ENCODE measurements at regions not wholly inside any gene's neighbourhood (a gene's known extent, or its start where the extent isn't known, plus 50 kb on each side); places are given as distances from the start of the nearest gene placed in this dataset.

DNA sequence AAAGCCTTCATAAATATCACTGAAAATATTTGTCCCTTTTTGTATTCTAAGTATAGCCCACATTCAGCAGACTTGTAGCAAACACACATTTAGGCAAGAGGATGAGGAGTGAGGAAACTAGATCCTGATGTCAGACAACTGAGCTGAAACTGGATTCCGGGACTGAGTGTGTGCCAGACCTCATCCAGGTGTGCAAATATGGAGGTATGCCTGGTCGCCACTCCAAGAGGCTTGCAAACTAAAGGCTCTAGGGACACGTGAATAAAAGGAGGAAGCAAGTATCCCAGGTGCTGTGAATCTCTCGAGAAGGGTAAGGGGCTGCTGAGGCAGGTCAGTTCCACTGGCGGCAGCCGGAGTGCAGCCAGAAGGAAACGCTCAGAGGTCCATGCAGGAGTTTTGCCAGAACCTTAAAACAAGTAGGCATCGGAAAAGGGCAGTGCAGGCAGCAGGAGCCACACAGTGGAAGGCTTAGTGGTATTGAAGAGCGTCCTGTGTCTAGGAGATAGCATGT, 77.4 kb upstream of the ALDH1B1 start:
- TF ChIP-seq CTCF (IDR thresholded peaks at IDR 0.05; ENCODE audit: control insufficient read depth, extremely low read depth, insufficient read depth) = no peak
- H3K4me3 ChIP-seq (ENCODE audit: low read depth, low read length) = no peak overlapping the region
- peak; percentile 59 for DNase-seq (ENCODE audit: low read depth)

DNA sequence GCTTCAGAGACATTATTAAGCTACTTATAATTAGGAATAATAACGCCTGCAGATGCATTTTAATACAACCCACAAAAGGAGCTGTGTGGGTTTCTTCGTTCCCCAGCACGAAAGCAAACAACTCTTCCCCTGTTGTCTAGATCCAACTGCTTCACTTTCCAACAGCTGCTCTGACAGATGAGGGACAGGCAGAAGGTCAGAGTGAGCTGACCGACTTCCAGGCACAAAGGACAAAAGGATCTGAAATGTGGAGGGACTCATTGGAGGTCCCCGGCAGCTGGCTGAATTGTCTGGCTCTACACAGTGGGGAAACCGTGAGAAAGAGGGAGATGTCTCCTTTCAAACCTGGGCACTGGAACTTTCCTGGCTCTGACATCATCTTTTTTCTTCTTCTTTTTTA, 79.1 kb upstream of the ALDH1B1 start:
- H3K4me3 ChIP-seq (ENCODE audit: low read depth, low read length) = no peak overlapping the region
- TF ChIP-seq CTCF (IDR thresholded peaks at IDR 0.05; ENCODE audit: control insufficient read depth, extremely low read depth, insufficient read depth) = no peak
- no peak for DNase-seq (ENCODE audit: low read depth)

- no peak for DNase-seq (ENCODE audit: low read depth)
Observed at GRCh38 chr9:38312406-38312805, 80.1 kb upstream of the ALDH1B1 start.

GRCh38 chr9:38311382-38312270, 80.9 kb upstream of the ALDH1B1 start:
- no peak for DNase-seq (ENCODE audit: low read depth)
- no peak overlapping the region for H3K4me3 ChIP-seq (ENCODE audit: low read depth, low read length)
- TF ChIP-seq CTCF (IDR thresholded peaks at IDR 0.05; ENCODE audit: control insufficient read depth, extremely low read depth, insufficient read depth) = no peak

More at GRCh38 chr9:38312406-38312805, 80.1 kb upstream of the ALDH1B1 start:
- TF ChIP-seq CTCF (IDR thresholded peaks at IDR 0.05; ENCODE audit: control insufficient read depth, extremely low read depth, insufficient read depth) = no peak
- H3K4me3 ChIP-seq (ENCODE audit: low read depth, low read length) = no peak overlapping the region

GRCh38 chr9:38309324-38310195, 82.9 kb upstream of the ALDH1B1 start:
- H3K4me3 ChIP-seq (ENCODE audit: low read depth, low read length) = no peak overlapping the region
- TF ChIP-seq CTCF (IDR thresholded peaks at IDR 0.05; ENCODE audit: control insufficient read depth, extremely low read depth, insufficient read depth) = no peak
- no peak for DNase-seq (ENCODE audit: low read depth)

GRCh38 chr9:38308136-38308535, 84.4 kb upstream of the ALDH1B1 start:
- TF ChIP-seq CTCF (IDR thresholded peaks at IDR 0.05; ENCODE audit: control insufficient read depth, extremely low read depth, insufficient read depth) = no peak
- no peak for DNase-seq (ENCODE audit: low read depth)
- H3K4me3 ChIP-seq (ENCODE audit: low read depth, low read length) = no peak overlapping the region

Data from LNCaP clone FGC (cell line).